ENCODE measurements at regions not wholly inside any gene's neighbourhood (a gene's known extent, or its start where the extent isn't known, plus 50 kb on each side); places are given as distances from the start of the nearest gene placed in this dataset.

- TF ChIP-seq CTCF (IDR thresholded peaks at IDR 0.05) (no peak), POLR2A (IDR thresholded peaks at IDR 0.05) (no peak)
These were observed 148.8 kb upstream of the DHRS4 start for GRCh38 chr14:23804817-23805216.

All from Peyer's patch (tissue), 4 donors.